ENCODE measurements at regions not wholly inside any gene's neighbourhood (a gene's known extent, or its start where the extent isn't known, plus 50 kb on each side); places are given as distances from the start of the nearest gene placed in this dataset.

GRCh38 chr5:135250671-135251070, 148.4 kb downstream of the MACROH2A1 start:
- DNase-seq (ENCODE audit: low read depth, low spot score), result no peak
- Histone ChIP-seq H3K9me3 (replicated peaks; ENCODE audit: control insufficient read depth, insufficient read depth, low read length) (no peaks in the 10 kb centered on the region), H3K4me1 (ENCODE audit: control insufficient read depth, insufficient read depth, low read length) (no peaks in the 10 kb centered on the region), H3K27me3 (replicated peaks in 1 of 2; ENCODE audit: control insufficient read depth in 2 of 2, insufficient read depth in 2 of 2, low read length in 1 of 2) (no peaks in the 10 kb centered on the region; a peak in 3 of 4 replicates), H3K36me3 (ENCODE audit: control insufficient read depth in 2 of 2, insufficient read depth in 2 of 2, low read length in 1 of 2) (no peaks in the 10 kb centered on the region), H3K79me2 (ENCODE audit: control insufficient read depth, insufficient read depth, low read length) (no peaks in the 10 kb centered on the region), H3K27ac (ENCODE audit: control insufficient read depth, insufficient read depth) (no peak overlapping the region), H3K9ac (ENCODE audit: control insufficient read depth, insufficient read depth, low read length) (no peak overlapping the region), H3K4me2 (ENCODE audit: control insufficient read depth, insufficient read depth) (no peak overlapping the region), H4K20me1 (ENCODE audit: control insufficient read depth, insufficient read depth) (no peaks in the 10 kb centered on the region), H2AFZ (ENCODE audit: control insufficient read depth, low read depth, low read length) (no peak overlapping the region), H3K4me3 (no peak overlapping the region)
- no peak for ATAC-seq
- ChIA-PET CTCF (no interaction called here), POLR2A (no interaction called here), SMC1A (ENCODE audit: uncharacterized antibody, unreplicated experiment) (no interaction called here), RAD21 (ENCODE audit: unreplicated experiment) (no interaction called here)
- TF ChIP-seq NBN (IDR thresholded peaks at IDR 0.05) (no peak), MEF2A (IDR thresholded peaks at IDR 0.05; ENCODE audit: insufficient read depth, low read depth, low read length) (no peak), HDGF (IDR thresholded peaks at IDR 0.05) (no peak), CBX3 (IDR thresholded peaks at IDR 0.05; ENCODE audit: borderline replicate concordance, low read depth) (no peak), KLF5 (IDR thresholded peaks at IDR 0.05; ENCODE audit: partially characterized antibody) (no peak)
- FAIRE-seq, result no peak
- in situ Hi-C loops (cut with MboI), result no loop called here
- WGBS (ENCODE audit: insufficient coverage, insufficient replicate concordance, low lambda C conversion rate, missing lambda C conversion rate), result 27% methylated on average over 4 of the region's 4 CpGs
- BruUV-seq (replicated peaks), result no TSS peak
- intact Hi-C loops (cut with micrococcal nuclease; ENCODE audit: unreplicated experiment), result no loop called here

GRCh38 chr5:135249658-135250057, 149.4 kb downstream of the MACROH2A1 start:
- BruUV-seq (replicated peaks), result no TSS peak
- intact Hi-C loops (cut with micrococcal nuclease; ENCODE audit: unreplicated experiment), result no loop called here

More at GRCh38 chr5:135249658-135250057, 149.4 kb downstream of the MACROH2A1 start:
- CTCF ChIA-PET, result no interaction called here
- Histone ChIP-seq H3K27ac (ENCODE audit: control insufficient read depth, insufficient read depth) (no peak overlapping the region), H3K4me2 (ENCODE audit: control insufficient read depth, insufficient read depth) (no peak overlapping the region), H3K27me3 (replicated peaks in 1 of 2; ENCODE audit: control insufficient read depth in 2 of 2, insufficient read depth in 2 of 2, low read length in 1 of 2) (no peaks in the 10 kb centered on the region; a peak in 3 of 4 replicates), H3K4me1 (ENCODE audit: control insufficient read depth, insufficient read depth, low read length) (no peaks in the 10 kb centered on the region), H3K9me3 (replicated peaks; ENCODE audit: control insufficient read depth, insufficient read depth, low read length) (no peaks in the 10 kb centered on the region), H2AFZ (ENCODE audit: control insufficient read depth, low read depth, low read length) (no peak overlapping the region), H3K79me2 (ENCODE audit: control insufficient read depth, insufficient read depth, low read length) (no peaks in the 10 kb centered on the region), H3K4me3 (no peak overlapping the region), H3K9ac (ENCODE audit: control insufficient read depth, insufficient read depth, low read length) (no peak overlapping the region), H4K20me1 (ENCODE audit: control insufficient read depth, insufficient read depth) (no peaks in the 10 kb centered on the region), H3K36me3 (ENCODE audit: control insufficient read depth in 2 of 2, insufficient read depth in 2 of 2, low read length in 1 of 2) (no peaks in the 10 kb centered on the region)
- 16% methylated on average over 5 of the region's 5 CpGs for WGBS (ENCODE audit: insufficient coverage, insufficient replicate concordance, low lambda C conversion rate, missing lambda C conversion rate)
- SMC1A ChIA-PET (ENCODE audit: uncharacterized antibody, unreplicated experiment), result no interaction called here
- FAIRE-seq (no peak), DNase-seq (ENCODE audit: low read depth, low spot score) (no peak), ATAC-seq (no peak)
- POLR2A ChIA-PET, result no interaction called here
- RAD21 ChIA-PET (ENCODE audit: unreplicated experiment), result no interaction called here
- TF ChIP-seq SMC3 (IDR thresholded peaks at IDR 0.05; ENCODE audit: borderline replicate concordance, low read length), result no peak
- TF ChIP-seq POLR2A (IDR thresholded peaks at IDR 0.05; ENCODE audit: low read depth, low read length), result no peak
- no peak for TF ChIP-seq CTCF (IDR thresholded peaks at IDR 0.05 in 2 of 3, conservative IDR thresholded peaks at IDR 0.05 in 1 of 3; ENCODE audit: control insufficient read depth in 2 of 3, extremely low read depth in 1 of 3, insufficient read depth in 1 of 3, low read depth in 3 of 3, low read length in 3 of 3)
- no peak for TF ChIP-seq MEF2A (IDR thresholded peaks at IDR 0.05; ENCODE audit: insufficient read depth, low read depth, low read length)
- no peak for TF ChIP-seq POLR2AphosphoS5 (IDR thresholded peaks at IDR 0.05; ENCODE audit: low read length)
- no peak for TF ChIP-seq HDAC6 (IDR thresholded peaks at IDR 0.05; ENCODE audit: unreplicated experiment)
- TF ChIP-seq ZNF217 (IDR thresholded peaks at IDR 0.05), result no peak
- TF ChIP-seq GABPA (IDR thresholded peaks at IDR 0.05; ENCODE audit: low read depth), result no peak
- no peak for TF ChIP-seq MTA3 (IDR thresholded peaks at IDR 0.05; ENCODE audit: borderline replicate concordance, low read length)
- no peak for TF ChIP-seq RB1 (IDR thresholded peaks at IDR 0.05; ENCODE audit: borderline replicate concordance)
- TF ChIP-seq ZBTB33 (IDR thresholded peaks at IDR 0.05), result no peak
- in situ Hi-C loops (cut with MboI), result no loop called here
